Kidney (tissue), 13 donors: ENCODE measurements at regions not wholly inside any gene's neighbourhood (a gene's known extent, or its start where the extent isn't known, plus 50 kb on each side); places are given as distances from the start of the nearest gene placed in this dataset.

ENCODE experiments used
- DNase-seq, 5 donors: peaks; one replicate each; pipeline ENCODE4 v3.0.0-alpha.2; 2013 to 2020
- FAIRE-seq: peaks from 2 replicates; lab custom pipeline; 2012; peaks lifted over from hg19 to GRCh38; lab: Jason Lieb, UNC
- H3K27ac ChIP-seq, 2 donors: one replicate each; pipeline ENCODE4 v1.7.0; 2013; ENCODE audit warnings: low read depth in 2 of 2, low read length in 2 of 2, inconsistent platforms in 1 of 2
- H3K27me3 ChIP-seq: one replicate; pipeline ENCODE4 v1.7.1; 2013; ENCODE audit warnings: low read length, inconsistent platforms; ENCODE audit not compliant: control insufficient read depth, insufficient read depth
- H3K36me3 ChIP-seq, 3 donors: one replicate each; pipeline versions ENCODE4 v1.7.0 to v1.7.1; 2013; ENCODE audit warnings: low read length in 3 of 3, control low read depth in 1 of 3, inconsistent platforms in 1 of 3; ENCODE audit not compliant: insufficient read depth in 3 of 3, control insufficient read depth in 2 of 3
- H3K4me1 ChIP-seq, 3 donors: one replicate each; pipeline versions ENCODE4 v1.7.0 to v1.7.1; 2013; ENCODE audit warnings: low read length in 3 of 3, inconsistent platforms in 1 of 3, low read depth in 1 of 3; ENCODE audit not compliant: control insufficient read depth in 2 of 3, insufficient read depth in 2 of 3
- H3K4me3 ChIP-seq, 3 donors: one replicate each; pipeline versions ENCODE4 v1.7.0 to v1.8.1; 2013; ENCODE audit warnings: low read length in 3 of 3, control low read depth in 1 of 3, inconsistent platforms in 1 of 3
- H3K9ac ChIP-seq, 3 donors: one replicate each; pipeline versions ENCODE4 v1.7.0 to v1.7.1; 2013; ENCODE audit warnings: low read length in 3 of 3, control low read depth in 1 of 3, inconsistent platforms in 1 of 3
- H3K9me3 ChIP-seq, 3 donors: one replicate each; pipeline versions ENCODE4 v1.7.0 to v1.7.1; 2013; ENCODE audit warnings: low read length in 3 of 3, control low read depth in 1 of 3, inconsistent platforms in 1 of 3; ENCODE audit not compliant: control insufficient read depth in 2 of 3, insufficient read depth in 1 of 3
- intact Hi-C: fragments of 100-400 bp; cut with DNase I; formaldehyde crosslinking; loops from one replicate; pipeline ENCODE4 v1.11.1; 2022
- TF ChIP-seq, protein P1 (sequence below): IDR thresholded peaks from 3 replicates; pipeline ENCODE4 v1.5.1; 2012; ENCODE audit warnings: mild to moderate bottlenecking, moderate library complexity, borderline replicate concordance; ENCODE audit not compliant: insufficient read depth; ENCODE audit errors: extremely low read depth
- donor health status: control.
- donor health status: control.
- donor health status: control.
- donor health status: control.
- donor health status: control.
- donor health status: DM: yes; HTN: yes; CAD: no.
- donor health status: Normal renal cell carcinoma (clear cell type).

DNA sequence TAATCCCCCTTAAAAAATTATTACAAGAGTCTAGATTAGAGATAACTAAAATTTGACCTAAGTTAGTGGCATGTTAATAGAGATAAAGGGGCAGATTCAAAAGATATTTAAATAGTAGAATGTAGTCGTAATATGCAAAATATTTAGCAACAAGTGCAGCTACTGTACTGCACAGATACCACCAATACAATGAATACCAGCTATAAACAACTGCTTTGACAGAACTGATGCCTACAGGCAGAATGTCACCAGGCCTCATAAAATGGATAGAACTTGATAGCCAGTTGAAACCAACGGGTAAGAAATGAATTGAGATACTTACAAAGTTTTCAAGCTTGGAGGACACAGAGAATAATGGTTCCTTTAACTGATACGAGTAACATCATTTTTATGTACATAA lies 249.3 kb upstream of the VEPH1 start:
- DNase-seq (no peak), FAIRE-seq (no peak)
- Histone ChIP-seq H3K27me3 (no peaks in the 10 kb centered on the region), H3K4me1 (no peaks in the 10 kb centered on the region), H3K9me3 (no peaks in the 10 kb centered on the region), H3K27ac (no peak overlapping the region), H3K9ac (no peak overlapping the region), H3K36me3 (no peaks in the 10 kb centered on the region), H3K4me3 (no peak overlapping the region)
- TF ChIP-seq, protein P1, sequence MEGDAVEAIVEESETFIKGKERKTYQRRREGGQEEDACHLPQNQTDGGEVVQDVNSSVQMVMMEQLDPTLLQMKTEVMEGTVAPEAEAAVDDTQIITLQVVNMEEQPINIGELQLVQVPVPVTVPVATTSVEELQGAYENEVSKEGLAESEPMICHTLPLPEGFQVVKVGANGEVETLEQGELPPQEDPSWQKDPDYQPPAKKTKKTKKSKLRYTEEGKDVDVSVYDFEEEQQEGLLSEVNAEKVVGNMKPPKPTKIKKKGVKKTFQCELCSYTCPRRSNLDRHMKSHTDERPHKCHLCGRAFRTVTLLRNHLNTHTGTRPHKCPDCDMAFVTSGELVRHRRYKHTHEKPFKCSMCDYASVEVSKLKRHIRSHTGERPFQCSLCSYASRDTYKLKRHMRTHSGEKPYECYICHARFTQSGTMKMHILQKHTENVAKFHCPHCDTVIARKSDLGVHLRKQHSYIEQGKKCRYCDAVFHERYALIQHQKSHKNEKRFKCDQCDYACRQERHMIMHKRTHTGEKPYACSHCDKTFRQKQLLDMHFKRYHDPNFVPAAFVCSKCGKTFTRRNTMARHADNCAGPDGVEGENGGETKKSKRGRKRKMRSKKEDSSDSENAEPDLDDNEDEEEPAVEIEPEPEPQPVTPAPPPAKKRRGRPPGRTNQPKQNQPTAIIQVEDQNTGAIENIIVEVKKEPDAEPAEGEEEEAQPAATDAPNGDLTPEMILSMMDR, result no peak
- intact Hi-C loops, result no loop called here

DNA sequence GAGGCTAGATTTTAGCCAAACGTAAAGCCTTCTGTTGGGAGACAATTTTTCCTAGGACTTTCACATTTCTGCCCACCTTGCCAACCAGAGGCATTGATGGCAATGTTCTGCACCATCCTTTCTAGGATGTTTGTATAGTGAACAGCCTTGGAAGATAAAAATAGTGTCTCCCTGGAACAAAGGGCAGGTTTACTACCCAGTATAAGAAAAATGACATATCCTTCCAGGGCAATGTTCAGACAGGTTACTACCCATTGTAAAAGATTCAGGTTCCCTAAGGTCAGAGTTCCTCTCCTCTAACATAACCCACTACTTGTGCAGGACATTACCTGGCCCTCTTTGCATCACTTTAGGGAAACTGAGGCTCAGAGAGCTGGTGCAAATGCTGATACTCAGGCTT lies 248.2 kb upstream of the VEPH1 start:
- Histone ChIP-seq H3K36me3 (no peaks in the 10 kb centered on the region), H3K27ac (no peak overlapping the region), H3K9me3 (no peaks in the 10 kb centered on the region), H3K4me3 (no peak overlapping the region), H3K27me3 (no peaks in the 10 kb centered on the region), H3K4me1 (no peaks in the 10 kb centered on the region), H3K9ac (no peak overlapping the region)
- intact Hi-C loops, result no loop called here
- no peak for DNase-seq
- TF ChIP-seq, protein P1, result no peak
- FAIRE-seq, result no peak

DNA sequence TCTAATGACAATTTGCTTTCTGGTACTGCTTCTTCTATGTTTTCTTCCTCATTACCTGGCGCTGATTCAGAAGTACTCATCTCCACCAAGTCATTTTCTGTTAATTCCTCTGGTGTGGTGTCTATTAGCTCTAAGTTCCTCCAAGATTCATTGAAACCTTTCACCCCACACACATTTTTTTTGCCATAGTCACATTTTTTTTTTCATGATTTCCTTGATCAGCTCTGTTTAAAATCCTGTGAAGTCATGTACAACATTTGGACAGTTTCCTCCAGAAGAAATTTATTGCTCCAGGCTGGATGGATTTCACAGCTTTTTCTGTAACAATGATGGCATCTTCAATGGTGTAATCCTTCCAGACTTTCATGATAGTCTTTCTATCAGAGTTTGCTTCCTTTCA lies 243.2 kb upstream of the VEPH1 start:
- Histone ChIP-seq H3K36me3 (no peaks in the 10 kb centered on the region), H3K4me1 (no peaks in the 10 kb centered on the region), H3K9me3 (no peaks in the 10 kb centered on the region), H3K9ac (no peak overlapping the region), H3K4me3 (no peak overlapping the region), H3K27ac (no peak overlapping the region), H3K27me3 (no peaks in the 10 kb centered on the region)
- intact Hi-C loops, result no loop called here
- no peak for FAIRE-seq
- TF ChIP-seq, protein P1, result no peak
- no peak for DNase-seq

DNA sequence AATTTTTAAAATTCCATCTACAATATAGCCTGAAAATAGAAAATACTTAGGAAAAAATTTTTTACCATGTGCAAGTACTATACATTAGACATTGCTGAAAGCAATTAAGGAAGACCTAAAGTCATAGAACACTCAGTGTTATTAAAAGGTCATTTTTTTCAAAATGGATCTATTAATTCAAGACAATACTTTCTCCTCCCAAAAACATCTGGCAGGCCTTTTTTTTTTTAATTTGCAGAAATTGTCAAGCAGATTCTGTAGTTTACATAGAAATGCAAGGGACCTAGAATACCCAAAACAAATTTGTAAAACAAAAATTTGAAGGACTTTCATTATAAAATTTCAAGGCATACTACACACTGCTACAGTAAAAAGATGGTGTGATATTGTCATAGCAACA lies 238.4 kb upstream of the VEPH1 start:
- no peak for FAIRE-seq
- Histone ChIP-seq H3K9ac (no peak overlapping the region), H3K36me3 (no peaks in the 10 kb centered on the region), H3K4me3 (no peak overlapping the region), H3K9me3 (no peaks in the 10 kb centered on the region), H3K27me3 (no peaks in the 10 kb centered on the region), H3K27ac (no peak overlapping the region), H3K4me1 (no peaks in the 10 kb centered on the region)
- intact Hi-C loops, result no loop called here
- DNase-seq, result no peak
- TF ChIP-seq, protein P1, result no peak
